HG02642 (cell line): ENCODE measurements at regions not wholly inside any gene's neighbourhood (a gene's known extent, or its start where the extent isn't known, plus 50 kb on each side); places are given as distances from the start of the nearest gene placed in this dataset.
"Not testable (repeated sequence)": the region's sequence is repeated elsewhere in the genome, so short reads cannot be mapped to it uniquely, and the experiment has no call there.

Experiments used
- ATAC-seq: cut with Tn5 transposase; IDR thresholded peaks from one replicate; pipeline ENCODE4 v1.9.1; 2021; ENCODE audit warnings: mild to moderate bottlenecking; ENCODE audit not compliant: unreplicated experiment, poor library complexity

DNA sequence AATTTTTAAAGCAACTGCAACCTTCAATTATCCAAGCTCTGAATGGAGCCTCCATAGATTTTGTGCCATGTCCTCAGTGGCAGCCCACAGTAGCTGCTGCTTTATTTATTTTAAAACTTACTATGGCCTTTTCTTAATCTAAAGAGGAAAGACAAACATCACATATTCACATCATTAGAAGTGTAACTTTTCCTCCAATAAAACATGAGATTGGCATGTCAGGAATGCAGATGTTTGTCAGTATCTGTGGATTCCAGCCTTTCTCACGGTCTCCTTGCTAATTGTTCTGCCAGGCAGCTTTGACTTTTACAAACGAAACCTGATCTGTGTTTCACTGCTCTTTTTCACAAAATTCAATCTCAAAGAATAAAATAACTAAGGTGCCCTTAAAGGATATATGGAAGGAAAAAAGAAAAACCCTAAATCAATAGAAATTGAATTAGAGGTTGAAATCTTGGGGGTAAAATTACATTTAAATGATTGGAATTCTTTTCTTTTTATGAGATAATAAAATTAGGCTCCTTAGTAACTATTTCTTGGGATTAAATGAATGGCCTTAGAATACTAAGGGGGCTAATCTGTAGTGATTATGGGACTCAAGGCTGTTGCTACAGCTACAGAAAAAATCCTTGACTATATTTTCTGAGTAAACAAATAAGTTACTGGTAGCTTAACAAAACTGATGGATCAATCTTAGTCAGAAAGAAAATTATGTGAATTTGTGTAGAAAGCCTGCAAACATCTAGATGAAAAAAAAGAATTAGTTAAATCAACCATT lies 151.3 kb downstream of the RTL9 start:
- ATAC-seq: no peak

DNA sequence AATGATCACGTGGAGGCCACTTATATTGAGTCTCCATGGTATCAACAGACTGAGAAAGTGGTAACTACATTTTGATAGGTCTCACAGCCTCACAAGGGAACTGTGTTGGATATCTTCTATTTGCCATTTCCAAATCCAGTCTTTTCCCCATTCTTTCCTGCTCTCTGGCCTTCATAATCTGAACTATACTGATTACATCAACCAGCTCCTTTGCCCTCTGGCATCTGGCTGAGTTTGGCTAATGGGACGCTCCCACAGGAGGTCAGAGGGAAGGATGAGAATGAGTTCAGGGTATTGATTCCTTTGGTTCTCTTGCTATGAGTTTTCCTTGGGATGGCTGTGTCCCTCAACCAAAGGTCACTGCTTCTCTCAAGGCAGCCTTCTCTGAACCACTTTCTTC lies 152.6 kb downstream of the RTL9 start:
- no peak for ATAC-seq

DNA sequence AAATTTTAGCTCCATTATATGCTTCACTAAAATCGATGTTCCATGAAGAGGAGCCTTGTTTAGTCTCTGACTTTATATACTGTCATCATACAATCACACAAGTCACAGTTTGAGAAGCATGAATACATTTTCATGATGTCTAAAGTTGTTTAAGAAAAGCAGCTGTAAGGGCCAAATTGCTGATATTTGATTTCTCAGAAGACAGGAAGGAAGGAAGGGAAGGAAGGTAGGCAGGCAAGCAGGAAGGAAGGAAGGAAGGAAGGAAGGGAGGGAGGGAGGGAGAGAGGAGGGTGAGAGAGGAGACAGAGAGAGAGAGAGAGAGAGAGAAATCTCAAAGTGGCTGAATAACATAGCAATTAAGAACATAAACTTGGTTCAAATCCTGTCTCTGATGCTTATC lies 153.7 kb downstream of the RTL9 start:
- no peak for ATAC-seq

DNA sequence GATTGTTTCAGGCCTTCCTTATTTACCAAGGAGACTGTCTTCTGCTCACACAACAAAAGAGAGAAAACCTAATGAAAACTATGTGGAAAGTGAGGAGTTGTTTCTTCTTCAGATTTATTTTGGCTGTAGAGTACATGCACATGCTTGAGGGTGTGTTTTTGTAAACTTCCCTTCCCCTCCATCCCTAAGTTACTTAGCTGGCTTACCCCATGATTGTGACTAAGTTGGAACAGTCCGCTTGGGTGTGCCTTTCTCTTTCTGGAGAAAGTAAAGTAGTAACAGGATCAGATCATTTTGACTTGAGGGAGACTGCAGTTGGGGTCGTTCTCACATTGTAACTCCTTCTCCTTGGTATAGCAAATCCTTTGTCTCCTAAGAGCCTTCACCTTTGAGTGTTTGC lies 155.9 kb downstream of the RTL9 start:
- ATAC-seq: no peak

DNA sequence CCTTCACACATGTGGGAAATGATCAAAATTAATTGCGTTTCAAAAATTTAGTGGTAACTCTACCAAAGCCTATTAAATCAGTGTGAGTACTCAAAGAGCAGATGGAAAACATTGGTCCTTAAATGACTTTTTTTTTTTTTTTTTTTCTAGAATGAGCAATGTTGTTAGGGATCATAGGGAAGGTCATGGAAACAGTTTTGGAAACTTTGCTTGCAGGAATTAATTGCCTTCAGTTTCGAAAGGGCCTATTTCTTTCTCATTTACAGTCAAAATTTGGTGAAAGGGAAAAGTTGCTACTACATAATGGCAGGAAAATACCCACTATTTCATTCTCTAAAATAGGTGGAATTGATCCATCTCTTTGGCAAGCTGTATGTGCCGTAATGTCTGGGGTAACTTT lies 160.9 kb downstream of the RTL9 start:
- no peak for ATAC-seq

DNA sequence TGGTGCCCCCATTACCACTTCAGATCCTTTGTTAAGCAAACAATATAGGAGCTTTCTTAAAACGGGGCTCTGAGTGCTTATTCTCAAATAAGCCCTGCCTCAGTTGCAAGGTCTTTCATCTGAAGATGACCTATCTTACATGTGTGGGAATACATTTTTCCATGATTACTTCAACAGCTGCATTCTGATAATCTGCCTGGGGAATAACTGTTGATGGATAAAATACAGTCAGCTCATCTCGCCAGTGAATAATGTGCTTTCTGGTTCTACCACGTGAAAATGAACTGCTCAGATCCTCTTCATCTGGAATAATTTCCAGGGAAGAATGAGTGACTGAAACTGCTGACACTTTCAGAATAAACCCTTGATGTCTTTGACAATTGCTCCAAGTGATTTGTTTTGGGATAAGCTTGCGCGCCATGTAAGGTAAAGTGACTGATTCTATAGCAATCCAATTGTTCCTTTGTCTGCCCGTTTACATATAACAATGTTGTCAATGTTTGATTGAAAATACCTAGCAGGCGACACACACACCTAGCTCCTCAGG lies 161.3 kb downstream of the RTL9 start:
- ATAC-seq: no peak

DNA sequence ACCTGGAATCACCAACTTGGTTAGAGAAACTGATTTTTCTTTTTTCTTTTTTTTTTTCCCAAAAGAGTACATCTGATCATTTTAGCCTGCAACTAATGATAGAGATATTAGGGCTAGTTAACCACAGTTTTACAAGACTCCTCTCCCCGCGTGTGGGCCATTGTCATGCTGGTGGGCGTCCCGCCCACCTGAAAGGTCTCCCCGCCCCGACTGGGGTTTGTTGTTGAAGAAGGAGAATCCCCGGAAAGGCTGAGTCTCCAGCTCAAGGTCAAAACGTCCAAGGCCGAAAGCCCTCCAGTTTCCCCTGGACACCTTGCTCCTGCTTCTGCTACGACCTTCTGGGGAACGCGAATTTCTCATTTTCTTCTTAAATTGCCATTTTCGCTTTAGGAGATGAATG lies 162.0 kb downstream of the RTL9 start:
- ATAC-seq: not testable (repeated sequence)

DNA sequence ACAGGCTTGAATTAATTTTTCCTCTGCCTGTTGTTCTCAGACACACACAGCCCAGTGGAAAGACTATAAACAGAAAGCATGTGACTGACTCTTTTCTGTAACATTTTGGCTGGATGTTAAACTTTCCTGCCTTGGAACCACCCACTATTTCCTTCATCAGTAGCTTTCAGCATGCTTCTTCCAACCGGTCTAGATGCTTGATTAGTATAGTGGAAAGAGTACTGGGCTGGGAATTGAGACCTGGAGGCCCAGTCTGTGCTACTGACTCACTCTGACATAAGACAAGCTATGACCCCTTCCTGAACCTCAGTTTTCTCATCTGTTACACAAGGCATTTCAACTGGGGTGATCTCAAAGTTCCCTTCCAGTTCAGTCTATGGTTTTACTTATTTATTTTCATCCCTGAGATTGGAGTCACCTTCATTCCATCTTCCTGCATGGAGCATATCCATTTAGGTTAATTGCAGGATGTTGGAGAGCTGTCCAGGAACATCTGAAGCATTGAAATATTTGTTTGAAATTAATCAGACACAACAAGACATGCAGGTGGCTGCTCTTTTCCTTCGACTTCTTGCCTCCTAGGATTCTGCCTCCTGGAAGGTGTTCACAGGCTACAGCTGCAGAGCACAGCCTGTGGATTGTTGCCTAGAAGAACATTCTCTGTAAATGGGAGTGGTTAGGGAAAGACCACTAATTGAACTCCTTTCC lies 173.4 kb downstream of the RTL9 start:
- ATAC-seq: no peak

DNA sequence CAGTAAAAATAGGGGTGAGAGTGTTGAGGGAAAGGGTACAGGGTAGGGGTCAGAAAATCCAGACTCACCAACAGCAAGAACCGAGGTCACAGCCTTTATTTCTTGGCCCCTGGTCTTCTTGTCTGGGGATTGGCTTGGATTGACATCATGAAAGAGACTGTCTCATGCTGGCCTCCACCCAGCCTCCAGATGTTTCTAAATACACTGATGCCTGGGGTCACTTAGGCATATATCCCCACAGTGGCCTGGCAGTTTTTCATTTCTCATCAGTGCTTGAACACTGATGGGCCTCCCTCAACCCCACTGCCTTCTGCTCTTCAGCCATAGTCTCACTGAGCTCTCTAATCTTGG lies 173.9 kb downstream of the RTL9 start:
- no peak for ATAC-seq

DNA sequence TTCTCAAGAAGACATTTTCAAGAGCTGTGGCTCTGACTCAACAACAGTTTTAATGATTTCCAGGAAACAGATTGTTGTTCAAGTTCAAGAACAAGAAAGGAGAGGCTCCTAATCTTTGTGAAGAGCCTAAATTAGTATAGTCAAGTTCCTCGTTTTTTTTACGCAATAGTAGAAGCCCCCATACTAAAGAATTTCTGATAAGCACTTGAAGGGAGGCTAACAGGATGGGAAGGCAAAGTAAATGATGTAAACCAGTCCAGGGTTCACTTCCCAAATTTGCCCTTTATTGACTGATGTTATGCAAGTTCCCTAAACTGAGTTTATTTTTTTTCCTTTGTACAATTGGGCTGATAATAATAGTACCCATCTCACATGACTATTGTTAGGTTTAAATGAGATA lies 178.2 kb downstream of the RTL9 start:
- no peak for ATAC-seq

DNA sequence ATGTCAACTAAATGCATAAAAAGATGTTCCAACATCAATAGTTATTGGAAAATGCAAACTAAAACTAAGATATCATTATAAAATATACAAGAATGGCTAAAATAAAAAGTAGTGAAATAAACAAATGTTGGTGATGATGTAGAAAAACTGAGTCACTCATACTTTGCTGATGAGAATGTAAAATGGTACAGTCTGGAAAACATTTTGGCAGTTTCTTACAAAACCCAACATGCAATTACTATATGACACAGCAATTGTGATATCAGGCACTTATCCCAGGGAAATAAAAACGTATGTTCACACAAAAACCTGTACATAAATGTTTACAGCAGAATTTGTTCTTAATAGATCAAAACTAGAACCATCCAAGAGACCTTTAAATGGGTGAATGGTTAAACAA lies 182.6 kb downstream of the RTL9 start:
- no peak for ATAC-seq

DNA sequence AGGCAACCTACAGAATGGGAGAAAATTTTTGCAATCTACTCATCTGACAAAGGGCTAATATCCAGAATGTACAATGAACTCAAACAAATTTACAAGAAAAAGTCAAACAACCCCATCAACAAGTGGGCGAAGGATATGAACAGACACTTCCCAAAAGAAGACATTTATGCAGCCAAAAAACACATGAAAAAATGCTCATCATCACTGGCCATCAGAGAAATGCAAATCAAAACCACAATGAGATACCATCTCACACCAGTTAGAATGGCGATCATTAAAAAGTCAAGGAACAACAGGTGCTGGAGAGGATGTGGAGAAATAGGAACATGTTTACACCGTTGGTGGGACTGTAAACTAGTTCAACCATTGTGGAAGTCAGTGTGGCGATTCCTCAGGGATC lies 192.2 kb downstream of the RTL9 start:
- not testable (repeated sequence) for ATAC-seq

DNA sequence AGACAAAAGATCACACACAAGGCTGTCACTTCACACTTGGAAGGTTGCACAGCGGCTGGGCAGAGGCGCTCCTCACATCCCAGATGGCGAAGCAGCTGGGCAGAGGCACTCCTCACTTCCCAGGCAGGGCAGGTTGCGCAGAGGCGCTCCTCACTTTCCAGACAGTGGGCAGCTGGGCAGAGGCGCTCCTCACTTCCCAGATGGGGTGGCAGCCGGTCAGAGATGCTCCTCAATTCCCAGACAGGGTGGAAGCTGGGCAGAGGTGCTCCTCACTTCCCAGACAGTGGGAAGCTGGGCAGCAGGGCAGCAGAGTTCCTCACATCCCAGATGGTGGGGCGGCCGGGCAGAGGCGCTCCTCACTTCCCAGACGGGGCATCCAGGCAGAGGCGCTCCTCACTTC lies 199.2 kb downstream of the RTL9 start:
- no peak for ATAC-seq

DNA sequence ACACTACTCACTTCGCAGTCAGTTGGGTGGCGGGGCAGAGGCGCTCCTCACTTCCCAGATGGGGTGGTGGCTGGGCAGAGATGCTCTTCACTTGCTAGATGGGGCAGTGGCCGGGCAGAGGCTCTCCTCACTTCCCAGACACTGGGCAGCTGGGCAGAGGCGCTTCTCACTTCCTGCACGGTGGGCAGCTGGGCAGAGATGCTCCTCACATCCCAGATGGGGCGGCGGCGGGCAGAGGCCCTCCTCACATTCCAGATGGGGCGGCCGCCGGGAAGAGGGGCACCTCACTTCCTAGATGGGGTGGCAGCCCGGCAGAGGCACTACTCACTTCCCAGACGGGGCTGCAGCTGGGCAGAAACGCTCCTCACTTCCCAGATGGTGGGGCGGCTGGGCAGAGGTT lies 199.8 kb downstream of the RTL9 start:
- ATAC-seq: no peak

DNA sequence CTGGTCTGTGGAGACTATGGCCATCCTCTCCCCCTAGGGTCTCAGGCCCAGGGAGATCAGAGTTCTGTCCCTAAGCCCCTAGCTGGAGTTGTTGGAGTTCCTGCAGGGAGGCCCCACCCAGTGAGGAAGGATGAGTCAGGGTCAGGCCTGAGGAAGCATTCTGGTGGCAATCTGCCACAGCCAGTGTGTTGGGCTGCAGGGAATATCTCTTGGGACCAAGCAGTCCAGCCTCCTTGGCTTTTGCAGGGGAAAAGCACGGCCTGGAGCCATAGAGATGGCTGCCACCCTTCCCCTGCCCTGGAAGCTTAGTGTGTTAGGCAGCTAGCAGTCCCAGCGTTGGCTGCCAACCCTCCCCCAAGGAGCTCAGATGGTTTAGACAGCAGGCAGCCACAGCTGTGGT lies 202.4 kb downstream of the RTL9 start:
- ATAC-seq: no peak

DNA sequence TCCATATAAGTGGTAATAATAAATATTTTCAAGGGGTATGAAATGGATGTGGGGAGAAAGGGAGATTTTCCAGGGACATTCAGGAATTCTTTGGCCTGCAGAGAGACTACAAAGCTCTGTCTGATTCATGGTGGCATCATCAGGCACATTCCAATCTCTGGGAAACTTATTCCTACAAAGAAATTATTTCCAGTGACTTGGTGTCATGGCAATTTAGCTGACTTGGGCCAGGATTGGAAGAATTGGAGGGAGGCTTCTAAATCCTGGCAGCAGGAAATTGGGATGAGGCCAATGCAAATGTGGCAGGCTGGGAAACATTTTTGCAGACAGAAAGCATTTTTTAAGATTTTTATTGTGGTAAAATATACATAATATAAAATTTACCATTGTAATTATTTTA lies 204.6 kb downstream of the RTL9 start:
- no peak for ATAC-seq

DNA sequence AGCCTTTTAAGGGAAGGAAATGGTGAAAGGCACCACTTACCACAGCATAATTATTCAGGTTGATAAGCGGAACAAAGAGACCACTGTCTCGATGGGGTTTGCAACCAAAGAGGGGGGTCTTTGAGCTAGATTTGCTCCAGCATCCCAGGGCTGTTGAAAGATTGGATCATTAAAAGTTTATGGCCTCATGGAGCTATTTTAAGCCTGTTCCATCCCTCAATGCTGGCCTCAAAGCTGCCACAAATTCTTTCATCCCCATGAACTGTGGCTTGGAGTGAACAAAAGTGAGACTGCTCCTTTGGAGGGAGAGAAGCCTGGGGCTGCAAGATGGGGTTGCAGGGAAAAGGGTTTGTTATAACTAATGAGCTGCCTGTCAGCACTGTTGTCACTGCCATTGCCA lies 209.8 kb downstream of the RTL9 start:
- no peak for ATAC-seq

DNA sequence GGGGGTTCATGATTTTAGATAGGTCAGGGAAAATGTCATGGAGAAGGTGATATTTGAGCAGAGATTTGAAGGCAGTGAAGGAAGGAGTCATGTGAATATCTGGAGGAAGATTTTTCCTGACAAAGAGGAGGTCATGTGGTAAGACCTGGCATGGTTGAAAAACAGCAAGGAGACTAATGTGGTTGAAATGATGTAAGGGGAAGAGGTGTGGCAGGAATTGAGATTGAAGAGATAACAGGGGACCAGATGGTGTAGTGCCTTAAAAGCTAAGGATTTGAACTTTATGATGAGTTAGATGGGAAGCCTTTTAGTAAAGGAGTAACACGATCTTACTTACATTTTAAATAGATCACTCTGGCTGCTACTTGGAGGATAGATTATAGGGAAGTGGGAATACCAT lies 210.9 kb downstream of the RTL9 start:
- ATAC-seq: no peak

DNA sequence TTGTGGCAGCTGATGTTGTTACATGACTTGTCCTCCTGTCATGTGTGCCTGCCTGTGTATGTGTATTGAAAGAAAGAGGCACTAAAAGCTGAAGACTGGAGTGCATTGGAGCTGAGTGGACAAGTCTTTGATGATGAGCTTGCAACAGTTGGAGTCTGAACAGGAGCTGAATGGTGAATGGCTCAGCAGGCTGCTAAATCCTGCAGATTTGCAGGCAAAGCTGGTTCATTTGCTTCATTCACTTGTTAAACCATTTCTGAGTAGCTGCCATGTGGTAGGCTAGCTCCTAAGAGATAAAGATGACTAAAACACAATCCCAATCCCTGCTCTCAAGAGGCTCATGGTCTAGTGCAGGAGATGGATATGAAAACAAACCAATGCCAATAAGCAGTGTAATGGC lies 217.3 kb downstream of the CHRDL1 start:
- no peak for ATAC-seq

DNA sequence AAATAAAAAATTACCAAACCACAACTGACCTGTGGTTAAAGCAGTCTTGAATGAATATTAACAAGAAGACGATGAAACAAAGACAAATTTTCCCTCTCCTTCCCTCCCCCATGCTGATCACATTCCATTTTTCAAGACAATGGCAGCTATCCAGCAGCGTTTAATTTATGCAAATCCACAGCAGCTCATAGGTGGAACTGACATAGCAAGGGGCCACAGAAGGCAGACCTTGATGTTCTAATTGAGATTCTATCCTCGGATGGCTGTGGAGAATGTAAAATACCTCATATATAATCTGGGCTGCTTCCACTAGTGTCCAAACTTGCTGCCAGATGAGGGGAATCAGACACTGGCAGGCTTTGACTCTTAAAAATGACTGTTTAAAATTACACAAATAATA lies 211.5 kb downstream of the CHRDL1 start:
- no peak for ATAC-seq

DNA sequence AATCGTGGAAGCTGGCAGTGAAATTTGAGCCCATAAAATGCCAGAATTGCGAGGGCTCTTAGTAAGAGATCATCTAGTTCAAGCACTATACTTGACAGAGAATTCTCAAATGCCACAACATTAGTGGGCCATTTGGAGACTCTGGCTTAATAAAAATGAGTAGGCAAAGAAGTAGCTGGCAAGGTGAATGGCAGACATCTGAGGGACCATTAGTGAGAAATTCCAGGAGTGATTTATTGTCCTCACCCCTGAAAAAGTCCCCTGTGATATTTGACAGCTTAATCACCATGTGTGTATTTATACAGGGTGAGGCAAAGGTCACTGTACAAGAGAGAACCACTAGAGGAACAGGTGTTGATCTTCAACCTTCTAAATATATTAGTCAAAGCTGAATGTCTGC lies 207.5 kb downstream of the CHRDL1 start:
- no peak for ATAC-seq

DNA sequence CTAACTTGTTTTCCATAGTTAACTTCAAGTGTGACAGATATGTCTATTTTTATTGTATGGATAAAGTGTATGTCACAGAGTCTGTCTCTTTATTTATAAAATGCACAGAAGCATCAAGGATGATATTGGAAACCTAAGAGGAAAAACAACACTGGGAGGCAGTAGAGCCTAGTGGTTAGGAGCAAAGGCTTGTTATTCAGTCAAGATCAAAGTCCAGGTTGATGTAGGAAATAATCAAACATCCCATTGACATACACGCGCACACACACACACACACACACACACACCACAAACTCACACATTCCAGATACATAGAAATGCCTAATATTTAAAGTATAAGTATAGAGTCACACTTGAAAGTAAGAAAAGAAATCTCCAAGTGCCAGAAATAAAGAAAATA lies 206.8 kb downstream of the CHRDL1 start:
- ATAC-seq: no peak
